OCI-LY3 (cell line): ENCODE measurements at regions not wholly inside any gene's neighbourhood (a gene's known extent, or its start where the extent isn't known, plus 50 kb on each side); places are given as distances from the start of the nearest gene placed in this dataset.

ENCODE experiments used
- EZH2phosphoT487 ChIP-seq: fragments of 200-600 bp; shearing (Covaris generic); IDR thresholded peaks from 2 replicates; pipeline ENCODE4 v1.6.1; 2018; ENCODE audit warnings: antibody characterized with exemption, mixed run types, low read depth
- TF ChIP-seq, protein P1 (sequence below): fragments of 200-600, 300-600 bp; sonication (generic); IDR thresholded peaks from 2 replicates; pipeline ENCODE4 v1.5.1; 2014; ENCODE audit warnings: antibody characterized with exemption, low read length, low read depth

DNA sequence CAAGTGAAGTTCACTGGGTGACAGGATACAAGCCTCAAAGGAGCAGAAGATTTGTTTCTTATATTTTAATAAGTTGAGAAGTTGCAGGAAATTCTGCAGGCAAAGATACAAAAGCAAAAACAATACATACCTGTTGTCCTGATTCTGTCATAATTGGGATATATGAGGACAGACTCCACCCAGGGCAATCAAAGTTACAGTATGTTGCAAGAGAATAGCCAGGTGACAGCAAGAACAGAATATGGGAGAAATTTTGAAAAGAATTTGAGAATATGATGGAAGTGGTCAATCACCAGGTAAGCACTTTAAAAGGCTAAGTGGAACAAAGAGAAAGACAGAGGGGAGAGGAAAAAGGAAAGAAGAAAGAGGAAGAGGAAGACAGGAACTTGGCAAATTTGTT is 607.6 kb upstream of the ADGRL4 start:
- TF ChIP-seq, protein P1, sequence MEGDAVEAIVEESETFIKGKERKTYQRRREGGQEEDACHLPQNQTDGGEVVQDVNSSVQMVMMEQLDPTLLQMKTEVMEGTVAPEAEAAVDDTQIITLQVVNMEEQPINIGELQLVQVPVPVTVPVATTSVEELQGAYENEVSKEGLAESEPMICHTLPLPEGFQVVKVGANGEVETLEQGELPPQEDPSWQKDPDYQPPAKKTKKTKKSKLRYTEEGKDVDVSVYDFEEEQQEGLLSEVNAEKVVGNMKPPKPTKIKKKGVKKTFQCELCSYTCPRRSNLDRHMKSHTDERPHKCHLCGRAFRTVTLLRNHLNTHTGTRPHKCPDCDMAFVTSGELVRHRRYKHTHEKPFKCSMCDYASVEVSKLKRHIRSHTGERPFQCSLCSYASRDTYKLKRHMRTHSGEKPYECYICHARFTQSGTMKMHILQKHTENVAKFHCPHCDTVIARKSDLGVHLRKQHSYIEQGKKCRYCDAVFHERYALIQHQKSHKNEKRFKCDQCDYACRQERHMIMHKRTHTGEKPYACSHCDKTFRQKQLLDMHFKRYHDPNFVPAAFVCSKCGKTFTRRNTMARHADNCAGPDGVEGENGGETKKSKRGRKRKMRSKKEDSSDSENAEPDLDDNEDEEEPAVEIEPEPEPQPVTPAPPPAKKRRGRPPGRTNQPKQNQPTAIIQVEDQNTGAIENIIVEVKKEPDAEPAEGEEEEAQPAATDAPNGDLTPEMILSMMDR = no peak
- no peak for TF ChIP-seq EZH2phosphoT487
